Nephron (organoid): ENCODE measurements at regions not wholly inside any gene's neighbourhood (a gene's known extent, or its start where the extent isn't known, plus 50 kb on each side); places are given as distances from the start of the nearest gene placed in this dataset.

ENCODE experiments used
- H3K27ac Mint-ChIP-seq, 3 experiments: 2 replicates each; pipeline ENCODE4 v1.8.0; 2020; ENCODE audit warnings: mixed read lengths in 3 of 3, mild to moderate bottlenecking in 2 of 3, moderate library complexity in 1 of 3
- H3K27me3 Mint-ChIP-seq: 2 replicates; pipeline ENCODE4 v1.8.0; 2021; ENCODE audit warnings: low read depth, mild to moderate bottlenecking, moderate library complexity, mixed read lengths
- H3K36me3 Mint-ChIP-seq: 2 replicates; pipeline ENCODE4 v1.8.0; 2020; ENCODE audit warnings: low read depth, mixed read lengths
- H3K4me1 Mint-ChIP-seq: 2 replicates; pipeline ENCODE4 v1.8.0; 2020; ENCODE audit warnings: mixed read lengths
- H3K4me3 Mint-ChIP-seq, 3 experiments: 2 replicates each; pipeline ENCODE4 v1.8.0; 2020; ENCODE audit warnings: mild to moderate bottlenecking in 3 of 3, mixed read lengths in 3 of 3, moderate library complexity in 2 of 3
- H3K9me3 Mint-ChIP-seq: 2 replicates; pipeline ENCODE4 v1.8.0; 2020; ENCODE audit warnings: mixed read lengths
- CTCF ChIP-seq, 3 experiments: fragments of 200-600 bp; sonication (generic); IDR thresholded peaks; one replicate each; pipeline ENCODE4 v1.5.0; 2021; ENCODE audit warnings: antibody characterized with exemption in 3 of 3; ENCODE audit not compliant: unreplicated experiment in 3 of 3

GRCh38 chr5:155914766-155915165 lies 412.2 kb upstream of the SGCD start:
- Mint-ChIP-seq H3K4me3 (no peak overlapping the region), H3K4me1 (peaks cover 12% of the 10 kb centered on the region), H3K27me3 (no peaks in the 10 kb centered on the region), H3K36me3 (no peaks in the 10 kb centered on the region), H3K9me3 (no peaks in the 10 kb centered on the region), H3K27ac (no peak overlapping the region)
- no peak for TF ChIP-seq CTCF (IDR thresholded peaks at IDR 0.05; ENCODE audit: unreplicated experiment in 3 of 3)

GRCh38 chr5:155915601-155916000 lies 411.4 kb upstream of the SGCD start:
- H3K4me3 Mint-ChIP-seq = no peak overlapping the region
- no peak for TF ChIP-seq CTCF (IDR thresholded peaks at IDR 0.05; ENCODE audit: unreplicated experiment in 3 of 3)
- no peaks in the 10 kb centered on the region for H3K9me3 Mint-ChIP-seq
- no peaks in the 10 kb centered on the region for H3K27me3 Mint-ChIP-seq
- H3K36me3 Mint-ChIP-seq = no peaks in the 10 kb centered on the region
- H3K4me1 Mint-ChIP-seq = peaks cover 18% of the 10 kb centered on the region
- no peak overlapping the region for H3K27ac Mint-ChIP-seq

DNA sequence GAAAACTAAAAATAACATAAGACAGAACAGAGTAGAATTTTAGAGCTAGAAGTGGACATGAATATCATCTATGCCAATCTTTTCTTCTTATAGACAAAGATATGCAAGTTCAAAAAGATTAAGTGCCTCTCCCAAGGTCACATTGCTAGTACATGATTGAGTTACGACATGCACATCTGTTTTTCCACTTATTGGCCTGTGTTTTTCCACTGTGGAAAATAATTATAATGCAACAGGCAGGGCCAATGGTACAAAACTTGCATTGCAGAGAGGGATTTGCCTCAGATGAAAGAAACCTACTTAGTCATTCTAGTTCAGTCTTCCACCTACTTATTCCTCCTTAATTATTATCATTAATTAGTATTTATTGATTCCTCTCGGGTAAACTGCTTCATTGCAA lies 407.8 kb upstream of the SGCD start:
- no peaks in the 10 kb centered on the region for H3K36me3 Mint-ChIP-seq
- TF ChIP-seq CTCF (IDR thresholded peaks at IDR 0.05; ENCODE audit: unreplicated experiment in 3 of 3) = no peak
- peak overlapping the region; percentile 11 to 14 (median 14) for H3K27ac Mint-ChIP-seq
- no peak overlapping the region for H3K4me3 Mint-ChIP-seq
- H3K27me3 Mint-ChIP-seq = no peaks in the 10 kb centered on the region
- peaks cover 23% of the 10 kb centered on the region for H3K4me1 Mint-ChIP-seq
- no peaks in the 10 kb centered on the region for H3K9me3 Mint-ChIP-seq

GRCh38 chr5:155919725-155920124 lies 407.2 kb upstream of the SGCD start:
- H3K36me3 Mint-ChIP-seq = no peaks in the 10 kb centered on the region

GRCh38 chr5:155921621-155922020 lies 405.3 kb upstream of the SGCD start:
- Mint-ChIP-seq H3K4me3 (no peak overlapping the region), H3K27ac (no peak overlapping the region), H3K4me1 (peaks cover 23% of the 10 kb centered on the region), H3K9me3 (no peaks in the 10 kb centered on the region), H3K36me3 (no peaks in the 10 kb centered on the region), H3K27me3 (no peaks in the 10 kb centered on the region)
- TF ChIP-seq CTCF (IDR thresholded peaks at IDR 0.05; ENCODE audit: unreplicated experiment in 3 of 3) = no peak

More at GRCh38 chr5:155919725-155920124, 407.2 kb upstream of the SGCD start:
- H3K27me3 Mint-ChIP-seq = no peaks in the 10 kb centered on the region
- no peak overlapping the region for H3K27ac Mint-ChIP-seq
- H3K9me3 Mint-ChIP-seq = no peaks in the 10 kb centered on the region
- no peak overlapping the region for H3K4me3 Mint-ChIP-seq
- peaks cover 23% of the 10 kb centered on the region for H3K4me1 Mint-ChIP-seq
- TF ChIP-seq CTCF (IDR thresholded peaks at IDR 0.05; ENCODE audit: unreplicated experiment in 3 of 3) = no peak

DNA sequence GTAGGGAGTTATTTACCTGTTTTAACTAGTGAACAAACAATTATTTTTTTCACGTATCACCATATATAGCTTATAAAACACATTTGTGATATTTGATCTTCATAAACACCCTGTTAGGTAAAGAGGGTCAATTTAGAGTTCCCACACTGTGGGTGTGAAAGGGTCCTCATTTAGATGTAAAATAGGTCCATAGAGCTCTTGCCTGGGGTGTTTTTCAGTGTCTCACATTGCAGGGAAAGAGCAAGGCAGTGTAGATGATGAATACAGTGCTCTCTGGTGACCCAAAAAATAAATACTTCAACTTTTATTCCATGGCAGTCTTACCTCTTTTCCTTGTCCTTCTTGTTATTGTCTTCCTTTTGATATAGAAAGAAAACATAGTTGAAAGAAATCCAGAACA lies 403.2 kb upstream of the SGCD start:
- peaks cover 14% of the 10 kb centered on the region for H3K4me1 Mint-ChIP-seq
- TF ChIP-seq CTCF (IDR thresholded peaks at IDR 0.05; ENCODE audit: unreplicated experiment in 3 of 3) = no peak
- no peak overlapping the region for H3K4me3 Mint-ChIP-seq
- no peak overlapping the region for H3K27ac Mint-ChIP-seq
- no peaks in the 10 kb centered on the region for H3K36me3 Mint-ChIP-seq
- H3K27me3 Mint-ChIP-seq = no peaks in the 10 kb centered on the region
- H3K9me3 Mint-ChIP-seq = no peaks in the 10 kb centered on the region
